ENCODE measurements at regions not wholly inside any gene's neighbourhood (a gene's known extent, or its start where the extent isn't known, plus 50 kb on each side); places are given as distances from the start of the nearest gene placed in this dataset.
A peak's percentile ranks its signal among the peaks of the same experiment; 100 is the strongest.

DNA sequence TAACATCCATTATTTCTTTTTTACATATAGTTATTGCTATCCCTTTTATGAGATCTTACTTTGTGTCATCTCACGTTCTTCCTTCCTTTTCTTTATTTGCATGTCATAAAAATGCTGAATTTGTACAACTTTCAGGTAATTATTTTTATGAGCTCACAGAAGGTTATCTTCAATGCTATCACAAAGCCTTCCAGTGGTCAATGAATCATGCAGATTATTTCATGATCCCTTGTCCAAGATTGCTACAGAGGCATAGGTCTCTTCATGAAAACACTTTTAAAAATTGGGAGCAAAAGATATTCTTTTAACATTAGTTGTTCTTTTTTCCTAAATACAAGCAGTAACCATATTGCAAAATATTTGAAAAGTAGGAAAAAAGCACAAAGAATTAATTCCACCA, 880.1 kb upstream of the NR2F2 start:
- intact Hi-C loops (cut with DNase I): no loop called here
- no peak for DNase-seq

DNA sequence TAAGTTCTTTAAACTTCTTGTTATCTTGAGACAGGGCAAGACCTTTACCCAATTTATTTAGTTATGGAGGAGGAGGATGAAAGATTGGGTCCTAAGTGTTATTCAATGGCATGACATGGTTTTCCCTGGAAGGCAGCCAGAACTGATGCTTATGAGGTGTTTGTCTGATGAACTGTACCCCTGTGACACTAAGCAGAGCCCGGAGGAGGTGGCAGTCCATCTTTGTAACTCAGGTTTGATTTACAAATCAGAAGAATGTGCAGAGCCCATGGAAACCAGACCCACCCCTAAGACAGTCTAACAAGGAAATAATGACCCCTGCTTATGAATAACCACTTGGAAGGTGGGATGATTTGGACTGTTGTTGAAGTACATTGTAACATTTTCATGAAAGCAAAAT, 878.6 kb upstream of the NR2F2 start:
- DNase-seq: no peak
- intact Hi-C loops (cut with DNase I): no loop called here

GRCh38 chr15:95454403-95455262, 875.9 kb upstream of the NR2F2 start:
- intact Hi-C loops (cut with DNase I): no loop called here

DNA sequence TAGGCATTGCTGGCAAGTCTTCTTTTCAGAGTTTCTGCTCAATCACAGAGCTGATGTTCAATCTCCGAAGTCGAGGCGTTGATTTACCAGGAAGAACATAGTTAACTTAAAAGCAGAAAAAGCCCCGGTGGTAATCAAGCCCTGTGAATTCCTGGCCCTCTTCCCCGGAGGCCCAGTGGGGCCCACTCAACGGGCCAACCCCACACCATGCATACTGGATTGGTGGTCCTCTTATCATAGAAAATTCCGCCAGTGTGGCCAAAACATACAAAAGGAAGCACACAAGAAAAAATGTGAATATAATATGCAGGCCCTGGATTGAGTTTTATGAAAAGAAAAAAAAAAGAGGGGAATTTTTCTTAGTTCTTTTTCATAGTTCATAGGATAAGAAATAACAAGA, 873.0 kb upstream of the NR2F2 start:
- intact Hi-C loops (cut with DNase I): no loop called here
- no peak for DNase-seq

More at GRCh38 chr15:95454403-95455262, 875.9 kb upstream of the NR2F2 start:
- DNase-seq: no peak

- intact Hi-C loops (cut with DNase I): no loop called here
- DNase-seq: no peak
These were observed 871.8 kb upstream of the NR2F2 start for GRCh38 chr15:95458721-95459120.

DNA sequence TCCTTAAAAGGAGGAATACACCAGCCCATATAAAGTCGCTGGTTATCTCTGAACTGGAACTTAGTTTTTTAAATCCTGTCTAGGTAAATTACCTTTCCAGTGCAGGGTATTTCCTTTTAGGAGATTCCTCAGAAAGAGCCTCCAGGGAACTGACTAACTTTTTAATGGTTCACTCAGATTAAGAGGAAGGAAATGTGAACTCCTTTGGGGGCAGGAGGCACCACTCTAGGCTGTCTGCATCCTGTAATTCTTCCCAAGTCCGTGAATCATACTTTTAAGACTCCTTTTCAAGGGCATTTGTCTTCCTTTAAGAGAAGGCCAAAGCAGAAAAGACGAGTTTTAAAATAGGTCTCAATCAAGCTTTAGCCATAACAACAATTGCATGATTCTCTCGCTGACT, 871.2 kb upstream of the NR2F2 start:
- intact Hi-C loops (cut with DNase I): no loop called here
- DNase-seq: no peak

GRCh38 chr15:95464509-95464908, 866.0 kb upstream of the NR2F2 start:
- intact Hi-C loops (cut with DNase I): no loop called here
- DNase-seq: no peak

GRCh38 chr15:95468820-95469219, 861.7 kb upstream of the NR2F2 start:
- intact Hi-C loops (cut with DNase I): no loop called here
- no peak for DNase-seq

DNA sequence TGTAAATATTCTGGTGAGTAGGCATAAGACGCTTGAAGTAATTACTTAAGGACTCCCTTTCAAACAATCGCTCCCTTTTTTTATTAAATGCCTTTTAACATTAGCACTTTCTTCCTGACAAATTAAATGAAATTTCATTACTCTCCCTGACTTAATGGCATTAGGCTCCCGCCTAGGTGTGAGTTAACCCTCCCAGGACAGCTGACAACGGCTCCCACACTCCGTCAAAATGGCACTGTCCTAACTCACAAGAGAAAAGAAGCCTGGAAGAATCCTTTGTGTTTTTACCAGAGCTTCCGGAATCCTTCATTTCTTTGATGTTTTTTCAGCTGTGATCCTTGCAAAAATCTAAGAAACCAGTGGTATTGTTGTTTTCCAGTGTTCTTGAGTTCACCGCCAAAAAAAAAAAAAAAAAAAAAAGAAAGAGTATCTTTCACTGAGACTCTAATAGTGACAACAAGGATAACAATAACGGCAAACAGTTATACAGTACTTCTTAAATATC, 861.0 kb upstream of the NR2F2 start:
- no peak for DNase-seq
- intact Hi-C loops (cut with DNase I): no loop called here

- no peak for DNase-seq
These were observed 860.0 kb upstream of the NR2F2 start for GRCh38 chr15:95470529-95470928.

DNA sequence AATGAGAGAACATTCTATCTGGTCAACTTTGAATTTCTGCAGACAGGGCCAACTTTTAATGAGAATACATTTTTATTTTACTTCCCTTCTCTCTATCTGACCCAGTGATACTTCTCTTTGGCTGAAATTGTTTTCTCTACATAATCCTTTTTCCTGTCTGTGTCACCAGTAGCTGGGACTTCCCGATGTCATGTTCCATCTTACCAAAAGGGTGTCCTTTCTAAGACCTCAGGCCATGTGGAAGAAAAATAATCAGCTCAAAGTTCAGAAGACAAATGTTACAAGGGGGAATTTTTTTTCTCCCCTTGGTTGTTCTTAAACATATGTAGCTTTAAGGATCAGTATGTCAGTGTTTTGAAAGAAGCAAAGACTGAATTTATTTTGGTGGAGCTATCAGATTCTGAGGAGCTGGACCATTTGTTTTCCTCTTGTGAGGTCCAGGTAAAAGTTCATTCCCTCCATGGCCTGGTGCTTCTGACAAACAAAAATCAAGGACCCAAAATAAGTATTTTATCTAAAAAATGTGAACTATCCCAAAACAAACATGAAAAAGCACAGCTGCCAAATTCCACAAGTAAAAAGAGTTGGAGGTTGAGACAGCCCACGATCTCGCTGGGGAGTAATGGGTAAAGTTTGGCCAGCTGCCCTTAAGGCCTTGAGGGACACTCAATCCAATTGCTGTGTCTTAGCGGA, 859.4 kb upstream of the NR2F2 start:
- intact Hi-C loops (cut with DNase I): no loop called here
- DNase-seq: no peak

More at GRCh38 chr15:95470529-95470928, 860.0 kb upstream of the NR2F2 start:
- intact Hi-C loops (cut with DNase I): no loop called here

GRCh38 chr15:95471690-95472086, 858.8 kb upstream of the NR2F2 start:
- no peak for DNase-seq
- intact Hi-C loops (cut with DNase I): no loop called here

GRCh38 chr15:95475067-95475466, 855.4 kb upstream of the NR2F2 start:
- no peak for DNase-seq
- intact Hi-C loops (cut with DNase I): no loop called here

- DNase-seq: no peak
- intact Hi-C loops (cut with DNase I): no loop called here
These were observed 851.2 kb upstream of the NR2F2 start for GRCh38 chr15:95479308-95479707.

DNA sequence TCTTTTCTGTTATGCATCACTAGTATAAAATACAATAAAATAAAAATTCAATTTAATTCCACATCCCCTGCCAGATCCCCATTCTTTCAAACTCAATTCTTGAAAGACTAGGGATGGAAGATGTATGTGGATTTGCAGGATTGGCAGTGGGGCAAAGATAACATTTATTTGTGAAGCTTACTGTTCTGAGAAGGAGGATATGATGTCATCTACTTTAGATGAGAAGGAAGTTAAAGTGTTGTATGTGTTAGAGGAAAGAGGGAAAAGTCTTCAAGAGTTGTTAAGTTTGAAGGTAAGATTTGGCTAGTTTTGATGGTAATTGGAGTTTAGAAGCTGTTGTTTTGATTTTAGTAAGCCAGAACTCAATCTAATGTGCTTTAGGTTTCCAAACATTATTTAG, 845.1 kb upstream of the NR2F2 start:
- intact Hi-C loops (cut with DNase I): loop anchor here (10.0 kb wide), 1 partner anchor 61 kb away; no protein-coding TSS in a partner anchor

DNA sequence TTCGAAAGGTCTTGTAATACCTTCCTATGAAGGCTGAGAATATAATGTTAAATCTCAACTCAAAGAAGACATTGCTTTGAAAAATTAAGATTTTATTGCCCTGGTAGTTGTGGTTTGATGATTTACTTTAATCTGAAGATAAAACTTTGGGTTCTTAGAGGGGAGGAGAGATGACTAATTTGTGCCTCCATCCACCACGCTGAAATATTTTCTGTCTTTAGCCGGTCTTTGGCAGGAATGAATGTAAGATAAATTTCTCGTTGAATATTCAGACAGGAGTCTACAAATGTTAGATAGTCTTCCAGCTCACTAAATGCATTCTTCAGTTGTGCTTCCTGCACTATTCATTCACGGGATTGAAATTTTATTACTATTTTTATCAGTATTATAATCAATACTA, 844.3 kb upstream of the NR2F2 start:
- DNase-seq: no peak
- intact Hi-C loops (cut with DNase I): loop anchor here (10.0 kb wide), 1 partner anchor 61 kb away; no protein-coding TSS in a partner anchor

More for the DNA sequence above, 845.1 kb upstream of the NR2F2 start:
- no peak for DNase-seq

GRCh38 chr15:95489103-95489502, 841.4 kb upstream of the NR2F2 start:
- intact Hi-C loops (cut with DNase I): loop anchor here (10.0 kb wide), 1 partner anchor 64 kb away; no protein-coding TSS in a partner anchor

DNA sequence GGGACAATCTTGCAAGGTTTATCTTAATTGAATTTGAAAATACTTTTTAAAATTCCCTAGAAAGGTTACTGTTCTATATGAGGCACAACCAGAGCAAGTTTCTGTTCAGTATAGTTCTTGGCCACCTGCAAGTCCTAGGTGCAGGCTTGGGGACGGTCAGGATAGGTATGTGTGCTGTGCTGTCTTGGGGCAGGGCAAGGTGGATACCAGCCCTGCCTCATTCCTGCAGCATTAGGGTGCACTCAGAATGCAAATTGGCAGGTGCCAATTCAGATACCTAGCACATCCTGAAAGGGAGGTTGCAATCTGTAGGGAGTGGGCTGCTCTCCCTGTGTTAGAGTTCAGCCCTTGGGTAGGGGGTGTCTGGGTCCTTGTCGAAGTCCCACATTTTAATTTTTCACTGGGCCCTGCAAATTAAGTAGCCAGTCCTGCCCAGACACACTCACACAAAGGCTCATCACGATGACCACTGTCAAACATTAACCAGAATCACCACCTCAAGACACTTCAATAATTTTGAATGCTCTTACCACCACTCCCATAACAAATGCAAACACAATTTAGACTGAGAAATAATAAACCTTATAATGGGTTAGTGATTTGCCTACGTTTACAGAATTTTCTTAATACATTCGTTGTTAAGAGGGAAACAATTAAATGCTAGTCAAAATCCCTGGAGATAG, 838.0 kb upstream of the NR2F2 start:
- no peak for DNase-seq
- intact Hi-C loops (cut with DNase I): no loop called here

More at GRCh38 chr15:95489103-95489502, 841.4 kb upstream of the NR2F2 start:
- DNase-seq: no peak

DNA sequence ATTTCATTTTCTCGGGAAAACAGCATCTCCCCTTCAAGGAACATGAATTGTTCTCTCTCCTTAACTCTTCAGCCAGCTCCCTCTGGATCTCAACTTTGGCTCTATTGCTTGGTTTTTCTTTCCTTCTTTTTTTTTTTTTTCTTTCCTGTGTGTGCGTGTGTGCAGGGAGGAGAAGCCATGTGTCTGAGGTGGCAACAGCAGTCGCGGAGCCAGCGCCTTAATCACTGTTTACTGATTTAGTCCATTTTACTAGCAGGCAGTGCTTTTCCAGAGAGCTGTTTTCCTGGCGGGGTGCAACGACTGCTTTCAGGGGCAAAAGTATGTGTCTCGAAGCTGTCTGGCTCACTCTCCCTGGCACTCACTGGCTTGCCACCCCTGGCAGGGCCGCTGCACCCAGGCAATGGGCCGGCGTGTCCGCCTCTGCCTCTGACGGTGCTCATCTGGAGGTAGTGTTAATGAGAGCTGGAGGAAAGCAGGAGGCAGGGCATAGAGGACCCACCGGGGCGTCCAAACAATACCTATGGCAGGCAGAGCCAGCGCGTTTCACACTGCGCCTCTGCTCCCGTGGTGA, 835.4 kb upstream of the NR2F2 start:
- peak in 16 of 42 donors; percentile 1 to 42 (median 8) for DNase-seq
- intact Hi-C loops (cut with DNase I): no loop called here

Measured in head of caudate nucleus (tissue), 42 donors.